HepG2 (cell line): ENCODE measurements at regions not wholly inside any gene's neighbourhood (a gene's known extent, or its start where the extent isn't known, plus 50 kb on each side); places are given as distances from the start of the nearest gene placed in this dataset.

Experiments
- ATAC-seq: fragments of 200-7000 bp; cut with Tn5 transposase; 3 replicates; pipeline ENCODE4 v1.9.1; 2020; ENCODE audit warnings: mild to moderate bottlenecking, moderate library complexity
- BruUV-seq: library from RNA; stranded (reverse); fragments of 400-500 nt; replicated peaks from 2 replicates; lab custom pipeline; 2021; lab: Mats Ljungman, UMichigan
- CTCF ChIA-PET: fragments of 300-600 bp; formaldehyde crosslinking; extraction: SDS; loops from one replicate; lab custom pipeline; 2021; ENCODE audit warnings: low total read pairs, inconsistent platforms, low intra/inter-chr PET ratio; lab: Yijun Ruan, JAX
- POLR2A ChIA-PET: fragments of 350-600 bp; sonication (Branson Sonifier 250); formaldehyde crosslinking; loops from one replicate; lab custom pipeline; 2020; ENCODE audit warnings: antibody characterized with exemption, inconsistent platforms; lab: Yijun Ruan, JAX
- DNase-seq: peaks from one replicate; pipeline ENCODE4 v3.0.0-alpha.2; 2015; ENCODE audit warnings: low spot score
- FAIRE-seq: peaks from 3 replicates; lab custom pipeline; 2011; peaks lifted over from hg19 to GRCh38; lab: Jason Lieb, UNC
- H2AFZ ChIP-seq: one replicate; pipeline ENCODE4 v1.6.1; 2011; ENCODE audit warnings: low read length, inconsistent platforms
- H3K27ac ChIP-seq: fragments of 300-600 bp; 3 replicates; pipeline ENCODE4 v1.8.0; 2011; ENCODE audit warnings: mixed run types, mild to moderate bottlenecking, mixed read lengths, low read length, inconsistent platforms; ENCODE audit not compliant: insufficient read depth; ENCODE audit errors: extremely low read length
- H3K27me3 ChIP-seq, 2 experiments: fragments of 200-600 bp in 1 of 2; 2 replicates in 1 of 2; 3 replicates in 1 of 2; pipeline versions ENCODE4 v1.6.0 to v1.8.0; 2011; ENCODE audit warnings: low read length in 2 of 2, mild to moderate bottlenecking in 2 of 2, moderate library complexity in 2 of 2, inconsistent platforms in 1 of 2; ENCODE audit not compliant: insufficient read depth in 2 of 2, control insufficient read depth in 1 of 2
- H3K36me3 ChIP-seq, 2 experiments: fragments of 200-600 bp in 1 of 2; replicated peaks in 1 of 2; 2 replicates in 1 of 2; 3 replicates in 1 of 2; pipeline versions ENCODE4 v1.5.1 to v1.8.0; 2011; ENCODE audit warnings: low read length in 2 of 2, inconsistent platforms in 1 of 2; ENCODE audit not compliant: insufficient read depth in 2 of 2, control insufficient read depth in 1 of 2
- H3K4me1 ChIP-seq: 2 replicates; pipeline ENCODE4 v1.5.1; 2012; ENCODE audit warnings: low read length, inconsistent platforms; ENCODE audit not compliant: insufficient read depth
- H3K4me2 ChIP-seq: 2 replicates; pipeline ENCODE4 v1.6.0; 2011; ENCODE audit warnings: low read depth, low read length, inconsistent platforms
- H3K4me3 ChIP-seq, 3 experiments: fragments of 200-600 bp in 1 of 3; sonication (generic), shearing (Covaris generic) in 1 of 3; replicated peaks in 1 of 3; 2 replicates each; pipeline ENCODE4 v1.5.1; 2011 to 2016; ENCODE audit warnings: low read length in 3 of 3, inconsistent platforms in 2 of 3, low read depth in 2 of 3, mild to moderate bottlenecking in 2 of 3, control low read depth in 1 of 3, mixed read lengths in 1 of 3; ENCODE audit not compliant: insufficient read depth in 1 of 3
- H3K79me2 ChIP-seq: one replicate; pipeline ENCODE4 v1.6.1; 2011; ENCODE audit warnings: low read length, inconsistent platforms; ENCODE audit not compliant: insufficient read depth
- H3K9ac ChIP-seq: 2 replicates; pipeline ENCODE4 v1.6.0; 2011; ENCODE audit warnings: mild to moderate bottlenecking, low read depth, low read length, inconsistent platforms; ENCODE audit not compliant: insufficient read depth
- H3K9me3 ChIP-seq: 2 replicates; pipeline ENCODE4 v1.5.1; 2012; ENCODE audit warnings: mild to moderate bottlenecking, low read length
- H4K20me1 ChIP-seq: 2 replicates; pipeline ENCODE4 v1.6.0; 2011; ENCODE audit warnings: inconsistent platforms, mild to moderate bottlenecking, low read length, moderate library complexity; ENCODE audit not compliant: insufficient read depth
- ADNP ChIP-seq: sonication (generic); formaldehyde crosslinking; IDR thresholded peaks from 2 replicates; pipeline ENCODE4 v1.4.0; 2020; ENCODE audit warnings: missing genetic modification reagents
- HES4 ChIP-seq: sonication (generic); formaldehyde crosslinking; IDR thresholded peaks from 2 replicates; pipeline ENCODE4 v1.9.0; 2021; ENCODE audit warnings: mild to moderate bottlenecking, missing genetic modification reagents, borderline replicate concordance
- NFE2L1 ChIP-seq: sonication (generic); formaldehyde crosslinking; IDR thresholded peaks from 2 replicates; pipeline ENCODE4 v1.4.0; 2020; ENCODE audit warnings: missing genetic modification reagents, mild to moderate bottlenecking, borderline replicate concordance
- POLR2AphosphoS5 ChIP-seq: IDR thresholded peaks from 2 replicates; pipeline ENCODE4 v1.6.1; 2012; ENCODE audit warnings: low read depth, low read length
- SAP130 ChIP-seq: IDR thresholded peaks from 2 replicates; pipeline ENCODE4 v1.6.1; 2016; ENCODE audit warnings: low read depth
- SOX6 ChIP-seq, 2 experiments: fragments of 450-650 bp in 1 of 2; sonication (generic) in 1 of 2; formaldehyde crosslinking in 1 of 2; IDR thresholded peaks; 2 replicates each; pipeline versions ENCODE4 v1.4.0 to v1.6.1; 2017 to 2020; ENCODE audit warnings: antibody characterized with exemption in 1 of 2, mild to moderate bottlenecking in 1 of 2, missing genetic modification reagents in 1 of 2
- SYNCRIP ChIP-seq: fragments of 200-400 bp; formaldehyde crosslinking; IDR thresholded peaks from 2 replicates; pipeline ENCODE4 v1.6.1; 2018; ENCODE audit warnings: mild to moderate bottlenecking, low read depth, low read length; ENCODE audit not compliant: insufficient read depth
- ZBTB25 ChIP-seq: IDR thresholded peaks from 2 replicates; pipeline ENCODE4 v1.6.1; 2018; ENCODE audit warnings: missing genetic modification reagents
- ZNF251 ChIP-seq: sonication (generic); formaldehyde crosslinking; IDR thresholded peaks from 2 replicates; pipeline ENCODE4 v1.9.0; 2021; ENCODE audit warnings: mild to moderate bottlenecking, missing genetic modification reagents
- ZNF503 ChIP-seq: sonication (generic); formaldehyde crosslinking; IDR thresholded peaks from 2 replicates; pipeline ENCODE4 v1.4.0; 2020; ENCODE audit warnings: missing genetic modification reagents
- WGBS: methylation state at CpG from one replicate; pipeline ENCODE4 v1.1.6; 2017; ENCODE audit warnings: low lambda C conversion rate; 5-methylcytosine and 5-hydroxymethylcytosine counted together
- in situ Hi-C: cut with HindIII; loops from 2 replicates; pipeline ENCODE4 v1.10.0; 2017; ENCODE audit warnings: low pct_unique_long_range_greater_than_20kb; ENCODE audit not compliant: extremely low pct_ligation_motif_present
- intact Hi-C: fragments of 100-400 bp; cut with micrococcal nuclease; formaldehyde crosslinking; loops from one replicate; pipeline ENCODE4 v1.10.0; 2022; ENCODE audit not compliant: unreplicated experiment
- TF ChIP-seq, protein P1 (sequence below): sonication (generic); formaldehyde crosslinking; IDR thresholded peaks from 2 replicates; pipeline ENCODE4 v1.8.1; 2023; ENCODE audit warnings: mild to moderate bottlenecking, moderate library complexity, missing genetic modification reagents

- TF ChIP-seq ZNF503: no peak
- no peak for TF ChIP-seq ADNP (CRISPR knock-in tag)
- TF ChIP-seq SAP130 (CRISPR knock-in tag): no peak
- TF ChIP-seq SYNCRIP: no peak
- TF ChIP-seq, all 625 proteins: peak for 0
These were observed 276.2 kb upstream of the ATP2B1 start (continued) for GRCh38 chr12:89984846-89985245.

DNA sequence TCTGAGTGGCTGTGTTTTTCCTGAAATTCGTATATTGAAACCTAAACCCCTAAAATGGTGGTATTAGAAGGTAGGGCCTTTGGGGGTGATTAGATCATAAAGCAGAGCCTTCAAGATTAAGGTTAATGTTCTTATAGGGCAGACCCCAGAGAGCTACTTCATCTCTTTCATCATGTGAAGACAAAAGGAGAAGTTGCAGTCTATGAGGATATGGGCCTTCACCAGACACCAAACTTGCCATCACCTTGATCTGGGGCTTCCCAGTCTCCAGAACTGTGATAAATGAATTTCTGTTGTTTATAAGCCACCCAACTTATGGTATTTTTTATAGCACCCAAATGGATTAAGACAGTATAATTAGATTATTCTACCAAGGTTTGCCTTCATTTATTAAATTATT lies 275.0 kb upstream of the ATP2B1 start:
- in situ Hi-C loops: no loop called here
- CTCF ChIA-PET: no interaction called here
- DNase-seq: no peak

More for the DNA sequence above, 275.0 kb upstream of the ATP2B1 start:
- Histone ChIP-seq H3K4me1 (no peaks in the 10 kb centered on the region), H3K79me2 (no peaks in the 10 kb centered on the region), H3K9me3 (no peaks in the 10 kb centered on the region), H3K27ac (no peak overlapping the region), H3K4me3 (no peak overlapping the region), H3K4me2 (no peak overlapping the region), H3K27me3 (no peaks in the 10 kb centered on the region), H3K36me3 (no peaks in the 10 kb centered on the region), H3K9ac (no peak overlapping the region), H2AFZ (no peak overlapping the region), H4K20me1 (no peaks in the 10 kb centered on the region)
- POLR2A ChIA-PET: no interaction called here
- TF ChIP-seq, protein P1, sequence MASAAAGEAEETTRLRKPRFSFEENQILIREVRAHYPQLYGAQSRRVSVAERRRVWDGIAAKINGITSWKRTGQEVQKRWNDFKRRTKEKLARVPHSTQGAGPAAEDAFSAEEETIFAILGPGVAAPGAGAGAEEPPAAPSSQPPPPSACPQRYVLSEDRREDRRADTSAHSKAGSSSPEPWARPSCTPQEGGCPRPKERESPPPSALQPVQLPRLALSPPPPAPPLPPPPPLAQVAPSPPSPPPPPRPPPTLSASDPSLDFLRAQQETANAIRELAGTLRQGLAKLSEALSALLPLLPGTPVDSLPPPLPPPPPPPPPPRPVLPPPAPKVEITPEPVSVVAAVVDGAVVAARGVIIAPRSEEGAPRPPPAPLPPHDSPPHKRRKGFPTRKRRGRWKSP (CRISPR knock-in tag): no peak
- TF ChIP-seq NFE2L1 (CRISPR knock-in tag) (no peak), SOX6 (IDR thresholded peaks at IDR 0.05) (no peak), SOX6 (CRISPR knock-in tag; IDR thresholded peaks at IDR 0.05) (no peak), ZBTB25 (CRISPR knock-in tag) (no peak), ZNF251 (CRISPR knock-in tag) (no peak), HES4 (CRISPR knock-in tag) (no peak), POLR2AphosphoS5 (no peak)
- WGBS: 0% methylated on average over 1 of the region's 1 CpG
- FAIRE-seq (no peak), ATAC-seq (no peak)
- BruUV-seq: no TSS peak
- intact Hi-C loops: no loop called here
